ENCODE measurements at regions not wholly inside any gene's neighbourhood (a gene's known extent, or its start where the extent isn't known, plus 50 kb on each side); places are given as distances from the start of the nearest gene placed in this dataset.

DNA sequence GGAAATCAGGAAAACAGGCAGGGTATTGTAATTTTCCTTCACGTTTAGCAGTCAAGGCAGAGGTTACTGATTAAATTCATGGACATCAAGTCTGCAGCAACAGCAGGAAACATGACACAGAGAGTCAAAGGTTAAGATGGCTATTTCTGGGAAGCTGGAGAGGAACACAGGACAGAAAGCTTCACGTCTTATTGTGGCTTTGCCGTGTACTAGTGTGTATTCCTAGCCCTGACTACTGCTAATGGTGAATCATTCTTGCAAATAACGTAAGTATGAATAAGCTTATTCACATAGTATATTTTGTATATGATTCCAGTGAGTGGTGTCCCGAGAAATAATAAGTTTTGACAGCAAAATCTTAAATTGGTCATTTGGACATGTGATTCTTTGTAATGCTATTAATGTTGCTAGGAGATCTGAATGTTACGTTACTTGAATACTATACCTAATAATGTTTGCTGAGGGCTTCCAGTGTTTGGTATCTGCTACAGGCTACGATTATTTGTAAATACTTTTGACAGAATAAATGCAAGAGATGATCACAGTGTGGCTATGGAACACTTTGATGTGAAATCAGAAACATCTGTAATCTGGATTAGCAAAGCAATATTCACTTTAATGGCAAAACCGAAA lies 77.4 kb downstream of the DISP1 start:
- TF ChIP-seq, protein P1, sequence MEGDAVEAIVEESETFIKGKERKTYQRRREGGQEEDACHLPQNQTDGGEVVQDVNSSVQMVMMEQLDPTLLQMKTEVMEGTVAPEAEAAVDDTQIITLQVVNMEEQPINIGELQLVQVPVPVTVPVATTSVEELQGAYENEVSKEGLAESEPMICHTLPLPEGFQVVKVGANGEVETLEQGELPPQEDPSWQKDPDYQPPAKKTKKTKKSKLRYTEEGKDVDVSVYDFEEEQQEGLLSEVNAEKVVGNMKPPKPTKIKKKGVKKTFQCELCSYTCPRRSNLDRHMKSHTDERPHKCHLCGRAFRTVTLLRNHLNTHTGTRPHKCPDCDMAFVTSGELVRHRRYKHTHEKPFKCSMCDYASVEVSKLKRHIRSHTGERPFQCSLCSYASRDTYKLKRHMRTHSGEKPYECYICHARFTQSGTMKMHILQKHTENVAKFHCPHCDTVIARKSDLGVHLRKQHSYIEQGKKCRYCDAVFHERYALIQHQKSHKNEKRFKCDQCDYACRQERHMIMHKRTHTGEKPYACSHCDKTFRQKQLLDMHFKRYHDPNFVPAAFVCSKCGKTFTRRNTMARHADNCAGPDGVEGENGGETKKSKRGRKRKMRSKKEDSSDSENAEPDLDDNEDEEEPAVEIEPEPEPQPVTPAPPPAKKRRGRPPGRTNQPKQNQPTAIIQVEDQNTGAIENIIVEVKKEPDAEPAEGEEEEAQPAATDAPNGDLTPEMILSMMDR (IDR thresholded peaks at IDR 0.05), result no peak
- no peak for TF ChIP-seq EZH2 (IDR thresholded peaks at IDR 0.05)

All from neural progenitor cell (in vitro differentiated cells).